Parathyroid adenoma (tissue), 2 donors: ENCODE measurements at regions not wholly inside any gene's neighbourhood (a gene's known extent, or its start where the extent isn't known, plus 50 kb on each side); places are given as distances from the start of the nearest gene placed in this dataset.

Experiments
- H2AFZ ChIP-seq: fragments of 300-600 bp; sonication (generic); one replicate; pipeline ENCODE4 v1.7.0; 2017; ENCODE audit warnings: antibody characterized with exemption, mild to moderate bottlenecking
- H3K27ac ChIP-seq: fragments of 300-600 bp; sonication (generic); one replicate; pipeline ENCODE4 v1.7.0; 2017
- H3K27me3 ChIP-seq: fragments of 300-600 bp; sonication (generic); one replicate; pipeline ENCODE4 v1.7.0; 2017; ENCODE audit warnings: low read length; ENCODE audit not compliant: control insufficient read depth, insufficient read depth
- H3K36me3 ChIP-seq: fragments of 300-600 bp; sonication (generic); one replicate; pipeline ENCODE4 v1.7.0; 2017; ENCODE audit warnings: low read length; ENCODE audit not compliant: control insufficient read depth, insufficient read depth
- H3K4me1 ChIP-seq: fragments of 300-600 bp; sonication (generic); one replicate; pipeline ENCODE4 v1.7.0; 2017; ENCODE audit warnings: control low read depth
- H3K4me2 ChIP-seq: fragments of 300-600 bp; sonication (generic); one replicate; pipeline ENCODE4 v1.7.0; 2017; ENCODE audit warnings: low read length
- H3K4me3 ChIP-seq: fragments of 300-600 bp; sonication (generic); one replicate; pipeline ENCODE4 v1.7.0; 2017; ENCODE audit warnings: low read depth, low read length
- H3K79me2 ChIP-seq: fragments of 300-600 bp; sonication (generic); one replicate; pipeline ENCODE4 v1.7.0; 2017; ENCODE audit warnings: control low read depth
- H3K9ac ChIP-seq: fragments of 300-600 bp; sonication (generic); one replicate; pipeline ENCODE4 v1.7.0; 2017; ENCODE audit warnings: mild to moderate bottlenecking
- H3K9me3 ChIP-seq: fragments of 300-600 bp; sonication (generic); one replicate; pipeline ENCODE4 v1.7.0; 2017; ENCODE audit warnings: low read length; ENCODE audit not compliant: control insufficient read depth
- TF ChIP-seq, protein P1 (sequence below): fragments of 300-600 bp; sonication (generic); IDR thresholded peaks from one replicate; pipeline ENCODE4 v1.7.0; 2017; ENCODE audit warnings: antibody characterized with exemption, mild to moderate bottlenecking
- donor health status: primary hyperparathyroidism.

DNA sequence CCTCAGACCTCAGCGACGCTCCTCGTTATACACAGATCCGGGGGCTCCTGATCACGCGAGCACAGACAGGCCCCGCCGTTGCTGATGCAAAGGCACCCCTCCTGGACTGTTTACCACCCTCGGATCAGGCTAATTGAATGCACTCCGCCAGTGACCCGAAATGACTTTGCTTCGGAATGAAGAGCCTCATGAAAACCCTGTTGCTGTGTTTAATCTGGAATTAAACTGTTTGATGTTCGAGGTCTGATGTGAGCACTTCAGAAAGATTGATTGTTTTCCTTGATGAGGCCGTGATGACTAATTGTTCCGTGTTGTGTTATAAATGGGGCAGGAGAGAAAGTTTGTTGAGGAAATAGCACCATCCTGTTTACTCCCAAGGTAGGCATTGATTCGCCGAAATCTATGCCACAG lies 190.5 kb upstream of the PPP1R26 start:
- Histone ChIP-seq H3K36me3 (no peaks in the 10 kb centered on the region), H2AFZ (no peak overlapping the region), H3K4me1 (peaks cover 4% of the 10 kb centered on the region), H3K9ac (no peak overlapping the region), H3K4me2 (no peak overlapping the region), H3K27ac (no peak overlapping the region), H3K4me3 (no peak overlapping the region), H3K79me2 (no peaks in the 10 kb centered on the region), H3K9me3 (no peaks in the 10 kb centered on the region), H3K27me3 (no peaks in the 10 kb centered on the region)
- TF ChIP-seq, protein P1, sequence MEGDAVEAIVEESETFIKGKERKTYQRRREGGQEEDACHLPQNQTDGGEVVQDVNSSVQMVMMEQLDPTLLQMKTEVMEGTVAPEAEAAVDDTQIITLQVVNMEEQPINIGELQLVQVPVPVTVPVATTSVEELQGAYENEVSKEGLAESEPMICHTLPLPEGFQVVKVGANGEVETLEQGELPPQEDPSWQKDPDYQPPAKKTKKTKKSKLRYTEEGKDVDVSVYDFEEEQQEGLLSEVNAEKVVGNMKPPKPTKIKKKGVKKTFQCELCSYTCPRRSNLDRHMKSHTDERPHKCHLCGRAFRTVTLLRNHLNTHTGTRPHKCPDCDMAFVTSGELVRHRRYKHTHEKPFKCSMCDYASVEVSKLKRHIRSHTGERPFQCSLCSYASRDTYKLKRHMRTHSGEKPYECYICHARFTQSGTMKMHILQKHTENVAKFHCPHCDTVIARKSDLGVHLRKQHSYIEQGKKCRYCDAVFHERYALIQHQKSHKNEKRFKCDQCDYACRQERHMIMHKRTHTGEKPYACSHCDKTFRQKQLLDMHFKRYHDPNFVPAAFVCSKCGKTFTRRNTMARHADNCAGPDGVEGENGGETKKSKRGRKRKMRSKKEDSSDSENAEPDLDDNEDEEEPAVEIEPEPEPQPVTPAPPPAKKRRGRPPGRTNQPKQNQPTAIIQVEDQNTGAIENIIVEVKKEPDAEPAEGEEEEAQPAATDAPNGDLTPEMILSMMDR = no peak

DNA sequence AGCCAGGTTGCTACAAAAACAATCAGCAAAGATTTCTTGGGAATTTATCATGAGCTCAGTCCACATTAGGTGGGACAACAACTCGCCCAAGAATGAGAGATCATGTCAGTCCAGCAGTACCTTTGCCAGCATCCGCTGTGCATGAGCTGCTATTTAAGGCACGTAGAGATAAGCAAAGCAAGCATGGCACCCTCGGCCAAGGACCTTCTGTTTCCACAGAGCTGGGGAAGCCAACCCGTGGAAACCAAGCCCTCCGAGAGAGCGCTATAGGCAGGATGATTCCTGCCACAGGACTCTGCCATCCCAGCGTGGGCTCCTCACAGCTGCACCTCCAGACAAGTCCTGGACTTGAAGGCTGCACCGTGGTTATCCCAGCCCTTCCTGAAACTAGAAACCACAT lies 189.5 kb upstream of the PPP1R26 start:
- H3K36me3 ChIP-seq = no peaks in the 10 kb centered on the region
- H3K4me3 ChIP-seq = no peak overlapping the region
- H3K9ac ChIP-seq = no peak overlapping the region
- H3K4me2 ChIP-seq = no peak overlapping the region
- no peaks in the 10 kb centered on the region for H3K27me3 ChIP-seq
- TF ChIP-seq, protein P1 = no peak
- H3K4me1 ChIP-seq = peaks cover 4% of the 10 kb centered on the region
- no peak overlapping the region for H2AFZ ChIP-seq
- H3K27ac ChIP-seq = no peak overlapping the region
- H3K9me3 ChIP-seq = no peaks in the 10 kb centered on the region
- no peaks in the 10 kb centered on the region for H3K79me2 ChIP-seq

DNA sequence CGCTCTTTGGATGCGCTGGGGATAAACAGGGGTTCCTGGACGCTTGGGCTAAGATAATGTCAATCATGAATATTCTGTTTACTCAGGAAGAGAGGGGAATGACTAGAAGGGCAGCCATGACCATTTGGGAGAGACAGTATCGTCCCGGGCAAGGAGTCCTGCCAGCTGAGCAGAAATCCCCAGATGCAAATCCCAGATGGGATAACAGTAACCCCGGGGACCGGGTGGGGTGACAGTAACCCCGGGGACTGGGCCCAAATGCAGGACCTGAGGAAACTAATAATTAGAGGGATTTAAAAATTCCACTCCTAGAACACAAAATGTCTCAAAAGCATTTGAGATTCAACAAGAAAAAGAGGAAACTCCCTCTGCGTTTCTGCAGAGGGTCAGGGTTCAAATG lies 189.0 kb upstream of the PPP1R26 start:
- Histone ChIP-seq H3K36me3 (no peaks in the 10 kb centered on the region), H3K27ac (no peak overlapping the region), H3K27me3 (no peaks in the 10 kb centered on the region), H2AFZ (no peak overlapping the region), H3K4me3 (no peak overlapping the region), H3K9me3 (no peaks in the 10 kb centered on the region), H3K4me1 (peaks cover 4% of the 10 kb centered on the region), H3K79me2 (no peaks in the 10 kb centered on the region), H3K4me2 (no peak overlapping the region), H3K9ac (no peak overlapping the region)
- TF ChIP-seq, protein P1 = no peak

DNA sequence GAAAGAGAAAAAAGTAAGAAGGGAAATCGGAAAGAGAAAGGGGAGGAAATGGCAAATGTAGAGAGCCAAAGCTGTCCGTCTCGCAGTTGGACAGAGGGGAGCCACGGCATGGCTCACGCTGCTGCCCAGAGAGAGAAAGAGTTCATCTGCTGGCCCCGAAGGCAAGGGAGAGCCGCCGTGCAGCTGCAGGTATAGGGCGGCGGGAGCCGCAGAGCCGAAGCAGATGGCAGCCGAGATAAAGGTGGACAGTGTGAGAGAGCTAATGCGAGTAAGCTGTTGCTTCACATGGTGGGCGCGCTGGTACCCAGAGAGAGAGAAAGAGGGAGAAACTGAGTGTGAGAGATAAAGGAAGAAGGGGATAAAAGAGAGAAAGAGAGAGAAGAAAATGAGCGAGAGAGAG lies 188.4 kb upstream of the PPP1R26 start:
- Histone ChIP-seq H3K4me3 (no peak overlapping the region), H3K4me2 (no peak overlapping the region), H3K9ac (no peak overlapping the region), H3K79me2 (no peaks in the 10 kb centered on the region), H3K27ac (no peak overlapping the region), H3K9me3 (no peaks in the 10 kb centered on the region), H3K27me3 (no peaks in the 10 kb centered on the region), H2AFZ (no peak overlapping the region), H3K4me1 (peaks cover 4% of the 10 kb centered on the region), H3K36me3 (no peaks in the 10 kb centered on the region)
- TF ChIP-seq, protein P1 = no peak

DNA sequence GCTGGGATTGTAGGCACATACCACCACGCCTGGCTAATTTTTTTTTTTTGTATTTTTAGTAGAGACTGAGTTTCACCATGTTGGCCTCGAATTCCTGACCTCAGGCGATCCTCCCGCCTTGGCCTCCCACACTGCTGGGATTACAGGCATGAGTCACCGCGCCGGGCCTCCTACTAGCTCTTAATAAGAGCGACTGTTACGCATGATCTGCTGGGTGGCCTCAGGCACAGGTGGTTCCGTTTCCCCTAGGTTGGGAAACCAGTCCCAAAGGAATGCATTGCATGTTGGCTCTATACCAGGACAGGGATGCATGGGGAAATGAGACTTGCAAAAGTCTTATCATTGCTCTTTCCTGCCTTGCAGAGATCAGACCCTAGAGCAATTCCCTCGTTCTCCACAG lies 184.7 kb upstream of the PPP1R26 start:
- H3K4me3 ChIP-seq = no peak overlapping the region
- no peaks in the 10 kb centered on the region for H3K9me3 ChIP-seq
- H3K4me2 ChIP-seq = no peak overlapping the region
- no peaks in the 10 kb centered on the region for H3K27me3 ChIP-seq
- H3K27ac ChIP-seq = no peak overlapping the region
- H3K79me2 ChIP-seq = no peaks in the 10 kb centered on the region
- peaks cover 4% of the 10 kb centered on the region for H3K4me1 ChIP-seq
- no peak overlapping the region for H2AFZ ChIP-seq
- H3K9ac ChIP-seq = no peak overlapping the region
- no peaks in the 10 kb centered on the region for H3K36me3 ChIP-seq
- TF ChIP-seq, protein P1 = no peak
